GM12864 (cell line): ENCODE measurements at regions not wholly inside any gene's neighbourhood (a gene's known extent, or its start where the extent isn't known, plus 50 kb on each side); places are given as distances from the start of the nearest gene placed in this dataset.

Experiments
- DNase-seq: peaks from one replicate; pipeline ENCODE4 v3.0.0-alpha.2; 2011; ENCODE audit warnings: low read depth
- H3K4me3 ChIP-seq: 2 replicates; pipeline ENCODE4 v1.5.1; 2011; ENCODE audit warnings: mild to moderate bottlenecking, low read depth, low read length, control low read depth
- TF ChIP-seq, protein P1 (sequence below): IDR thresholded peaks from 2 replicates; pipeline ENCODE4 v1.5.1; 2011; ENCODE audit warnings: low read depth, mild to moderate bottlenecking, moderate library complexity, low read length, control low read depth, inconsistent platforms; ENCODE audit errors: missing control alignments

DNA sequence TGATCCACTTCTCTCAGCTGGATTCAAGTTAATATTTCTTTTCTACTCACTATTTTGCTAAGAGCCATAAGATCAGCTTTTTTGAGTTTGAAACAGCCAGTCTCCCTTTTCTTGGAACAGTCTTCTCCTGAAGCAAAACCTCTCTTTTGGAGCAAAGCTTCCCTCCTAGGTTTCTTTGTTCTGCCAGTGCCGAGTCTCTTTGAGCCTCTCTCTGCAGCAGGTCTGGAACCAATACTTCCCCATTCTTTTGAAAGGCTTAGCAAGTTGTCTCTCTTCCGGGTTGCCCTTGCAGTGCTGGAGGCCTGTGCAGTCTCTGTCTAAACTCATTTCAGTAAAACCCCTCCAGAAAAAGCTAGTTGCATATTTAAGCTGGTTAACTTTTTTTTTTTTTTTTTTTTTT, 454.8 kb downstream of the NOVA1 start:
- TF ChIP-seq, protein P1, sequence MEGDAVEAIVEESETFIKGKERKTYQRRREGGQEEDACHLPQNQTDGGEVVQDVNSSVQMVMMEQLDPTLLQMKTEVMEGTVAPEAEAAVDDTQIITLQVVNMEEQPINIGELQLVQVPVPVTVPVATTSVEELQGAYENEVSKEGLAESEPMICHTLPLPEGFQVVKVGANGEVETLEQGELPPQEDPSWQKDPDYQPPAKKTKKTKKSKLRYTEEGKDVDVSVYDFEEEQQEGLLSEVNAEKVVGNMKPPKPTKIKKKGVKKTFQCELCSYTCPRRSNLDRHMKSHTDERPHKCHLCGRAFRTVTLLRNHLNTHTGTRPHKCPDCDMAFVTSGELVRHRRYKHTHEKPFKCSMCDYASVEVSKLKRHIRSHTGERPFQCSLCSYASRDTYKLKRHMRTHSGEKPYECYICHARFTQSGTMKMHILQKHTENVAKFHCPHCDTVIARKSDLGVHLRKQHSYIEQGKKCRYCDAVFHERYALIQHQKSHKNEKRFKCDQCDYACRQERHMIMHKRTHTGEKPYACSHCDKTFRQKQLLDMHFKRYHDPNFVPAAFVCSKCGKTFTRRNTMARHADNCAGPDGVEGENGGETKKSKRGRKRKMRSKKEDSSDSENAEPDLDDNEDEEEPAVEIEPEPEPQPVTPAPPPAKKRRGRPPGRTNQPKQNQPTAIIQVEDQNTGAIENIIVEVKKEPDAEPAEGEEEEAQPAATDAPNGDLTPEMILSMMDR, result no peak
- H3K4me3 ChIP-seq, result no peak overlapping the region
- no peak for DNase-seq

DNA sequence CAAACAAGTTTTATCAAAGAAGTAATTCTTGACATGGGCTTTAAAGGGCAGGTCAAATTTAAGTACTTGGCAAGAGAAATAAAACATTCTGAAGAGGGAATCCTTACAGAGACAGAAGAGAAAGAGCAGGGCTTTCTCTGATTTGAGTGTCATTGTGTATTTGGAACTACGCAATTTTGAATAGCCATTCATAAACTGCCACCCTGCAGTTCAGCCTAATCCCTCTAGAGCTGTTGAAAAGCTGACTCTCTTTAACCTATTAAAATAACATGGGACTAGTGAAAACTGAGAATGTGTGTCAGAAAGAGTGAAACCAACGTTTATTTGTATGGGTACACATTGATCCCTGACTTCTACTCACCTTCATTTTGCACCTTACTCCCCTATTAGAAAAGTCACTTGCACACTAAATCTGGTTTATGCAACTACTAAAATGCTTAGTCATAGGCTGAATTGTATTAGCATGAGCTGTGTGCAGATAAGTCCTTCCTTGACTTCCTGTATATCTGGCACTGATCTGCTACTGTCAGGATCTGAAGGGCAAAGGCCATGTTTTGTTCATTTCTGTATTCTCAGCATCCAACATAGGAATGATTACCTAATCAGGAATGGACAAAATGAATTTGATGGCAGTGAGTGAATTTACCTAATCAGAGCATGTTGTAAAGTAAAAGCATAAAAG, 458.9 kb downstream of the NOVA1 start:
- no peak for DNase-seq
- TF ChIP-seq, protein P1, result no peak
- no peak overlapping the region for H3K4me3 ChIP-seq

DNA sequence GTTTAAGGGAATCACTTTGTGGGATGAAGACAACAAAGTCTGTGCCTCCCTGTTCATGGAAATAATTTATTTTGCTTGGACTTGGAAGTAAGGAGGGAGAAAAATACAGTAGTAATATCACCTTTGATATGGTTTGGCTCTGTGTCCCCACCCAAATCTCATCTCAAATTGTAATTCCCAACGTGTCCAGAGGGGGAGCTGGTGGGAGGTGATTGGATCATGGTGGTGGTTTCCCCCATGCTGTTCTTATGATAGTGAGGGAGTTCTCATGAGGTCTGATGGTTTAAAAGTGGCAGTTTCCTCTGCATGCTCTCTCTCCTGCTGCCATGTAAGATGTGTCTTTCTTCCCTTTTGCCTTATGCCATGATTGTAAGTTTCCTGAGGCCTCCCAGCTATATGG, 460.7 kb downstream of the NOVA1 start:
- no peak overlapping the region for H3K4me3 ChIP-seq
- no peak for DNase-seq
- TF ChIP-seq, protein P1, result peak; percentile 26

DNA sequence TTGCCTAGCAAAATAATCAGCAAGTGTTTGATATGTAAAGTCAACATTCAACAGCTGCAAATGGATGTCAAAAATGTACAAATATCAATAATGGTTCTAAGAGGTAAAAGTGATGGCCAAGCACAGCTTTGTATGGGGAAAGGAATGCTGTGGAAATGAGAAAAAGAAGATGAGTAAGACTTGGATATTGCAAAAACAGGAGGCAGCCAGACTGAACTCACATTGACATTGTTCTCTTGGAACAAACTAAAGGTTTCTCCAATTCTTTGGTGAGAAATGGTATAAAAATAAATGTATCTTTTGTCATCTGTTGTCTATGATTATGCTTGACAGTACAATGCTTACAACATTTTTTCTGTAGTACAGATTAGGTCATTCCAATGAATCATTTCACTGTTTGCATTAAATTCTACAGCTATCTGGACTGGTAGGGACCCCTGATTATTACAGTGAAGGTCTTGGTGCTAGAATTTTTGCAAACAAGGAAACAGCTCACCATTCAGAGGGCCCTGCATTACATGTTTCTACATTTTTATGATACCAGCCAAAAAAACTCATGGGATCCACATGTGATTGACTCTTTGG, 465.7 kb downstream of the NOVA1 start:
- TF ChIP-seq, protein P1, result no peak
- DNase-seq, result no peak
- H3K4me3 ChIP-seq, result no peak overlapping the region

DNA sequence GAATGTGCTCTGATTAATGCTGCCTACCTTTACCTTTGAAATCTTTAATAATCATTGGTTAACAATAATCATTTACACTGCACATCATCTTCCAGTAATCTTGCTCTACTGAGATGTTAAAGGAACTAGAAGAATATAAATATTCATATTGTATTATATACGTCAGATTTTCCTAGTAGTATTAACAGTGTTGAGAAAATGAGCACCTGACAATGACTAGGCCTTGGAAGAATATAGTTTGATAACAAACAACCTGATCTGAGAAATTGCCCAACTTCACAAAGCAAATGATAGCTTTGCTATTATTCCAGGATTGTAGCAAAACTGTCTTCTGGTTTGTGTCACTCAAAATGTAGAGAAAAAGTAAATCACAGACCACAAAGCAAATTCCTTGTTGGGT, 467.1 kb downstream of the NOVA1 start:
- no peak for DNase-seq
- TF ChIP-seq, protein P1, result no peak
- no peak overlapping the region for H3K4me3 ChIP-seq

DNA sequence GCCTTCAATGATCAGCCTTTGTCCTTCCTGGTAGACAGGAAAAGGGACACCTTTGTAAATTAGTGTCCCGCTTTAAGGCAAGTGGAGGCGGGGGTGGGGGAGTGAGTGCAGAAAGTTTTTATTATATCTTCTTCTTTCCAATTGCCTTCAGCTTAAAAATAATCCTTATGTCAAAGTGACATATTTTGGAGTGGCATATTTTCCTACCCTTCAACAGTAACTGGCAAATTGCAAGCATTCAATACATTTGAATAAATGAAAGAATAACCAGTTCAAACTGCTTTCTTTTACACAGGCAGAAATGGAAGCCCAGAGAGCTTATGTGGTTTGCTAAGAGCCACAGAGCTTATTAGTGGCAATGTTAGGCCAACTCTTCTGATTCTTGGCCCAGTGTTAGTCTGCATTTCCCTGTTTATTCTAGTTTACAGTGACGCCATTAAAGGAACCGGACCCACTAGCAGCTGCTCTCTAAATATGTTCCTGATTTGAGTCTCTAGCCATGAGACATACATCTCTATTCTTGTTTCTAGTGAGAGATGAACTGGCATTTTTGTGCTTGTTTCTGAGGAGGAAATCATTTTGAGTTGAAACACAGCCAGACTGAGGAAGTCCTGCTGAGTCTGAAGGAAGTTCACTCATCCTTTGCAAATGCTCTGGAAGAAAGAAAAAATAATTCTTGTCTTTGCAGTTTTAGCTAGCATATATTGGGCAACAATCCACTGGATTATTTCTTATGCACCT, 468.7 kb downstream of the NOVA1 start:
- no peak overlapping the region for H3K4me3 ChIP-seq
- TF ChIP-seq, protein P1, result no peak
- no peak for DNase-seq
